Breast epithelium (tissue), 3 donors: ENCODE measurements at regions not wholly inside any gene's neighbourhood (a gene's known extent, or its start where the extent isn't known, plus 50 kb on each side); places are given as distances from the start of the nearest gene placed in this dataset.
"Not testable (repeated sequence)": the region's sequence is repeated elsewhere in the genome, so short reads cannot be mapped to it uniquely, and the experiment has no call there.

Experiments used
- CTCF ChIP-seq, 3 donors: fragments of 450-650 bp; IDR thresholded peaks; one replicate each; pipeline ENCODE4 v1.5.1; 2016 to 2017; ENCODE audit warnings: antibody characterized with exemption in 3 of 3, mild to moderate bottlenecking in 3 of 3, moderate library complexity in 3 of 3
- POLR2A ChIP-seq: fragments of 450-650 bp; IDR thresholded peaks from one replicate; pipeline ENCODE4 v1.6.1; 2016; ENCODE audit warnings: antibody characterized with exemption, mild to moderate bottlenecking, moderate library complexity

- TF ChIP-seq CTCF (IDR thresholded peaks at IDR 0.05); POLR2A: not testable (repeated sequence)
These were observed 86.4 kb upstream of the UNC13C start for GRCh38 chr15:53891862-53892261.
